ENCODE measurements at regions not wholly inside any gene's neighbourhood (a gene's known extent, or its start where the extent isn't known, plus 50 kb on each side); places are given as distances from the start of the nearest gene placed in this dataset.

- TF ChIP-seq ZNF174 (tag by site-specific recombination; IDR thresholded peaks at IDR 0.05) (no peak), ZNF521 (tag by site-specific recombination; IDR thresholded peaks at IDR 0.05) (no peak), GLIS2 (tag by site-specific recombination; IDR thresholded peaks at IDR 0.05) (no peak), PRDM4 (tag by site-specific recombination; IDR thresholded peaks at IDR 0.05) (no peak), REST (tag by site-specific recombination; IDR thresholded peaks at IDR 0.05) (no peak), ZNF513 (tag by site-specific recombination; IDR thresholded peaks at IDR 0.05) (no peak), ZNF121 (tag by site-specific recombination; IDR thresholded peaks at IDR 0.05) (no peak), ZNF148 (tag by site-specific recombination; IDR thresholded peaks at IDR 0.05; ENCODE audit: borderline replicate concordance) (no peak), ZNF155 (tag by site-specific recombination; IDR thresholded peaks at IDR 0.05) (no peak), SCRT2 (tag by site-specific recombination; IDR thresholded peaks at IDR 0.05) (no peak), ZNF645 (tag by site-specific recombination; IDR thresholded peaks at IDR 0.05) (no peak), HOXC10 (CRISPR knock-in tag; IDR thresholded peaks at IDR 0.05) (no peak)
- H3K4me1 ChIP-seq (ENCODE audit: control insufficient read depth, insufficient read depth, low read length): no peaks in the 10 kb centered on the region
- no peak overlapping the region for H3K4me3 ChIP-seq (ENCODE audit: low read depth, low read length)
- H3K27ac ChIP-seq (ENCODE audit: extremely low read depth, low read depth, low read length): no peak overlapping the region
- POLR2A ChIA-PET: no interaction called here
- H3K36me3 ChIP-seq (ENCODE audit: control insufficient read depth in 2 of 2, insufficient read depth in 1 of 2, low read length in 2 of 2): no peaks in the 10 kb centered on the region
- CTCF ChIA-PET: no interaction called here
- H3K9me3 ChIP-seq (ENCODE audit: control insufficient read depth, insufficient read depth, low read depth, low read length): no peaks in the 10 kb centered on the region
These were observed 54.9 kb downstream of the DIO3 start for GRCh38 chr14:101616202-101616601.

- Histone ChIP-seq H3K9me3 (ENCODE audit: control insufficient read depth, insufficient read depth, low read depth, low read length) (no peaks in the 10 kb centered on the region), H3K36me3 (ENCODE audit: control insufficient read depth in 2 of 2, insufficient read depth in 1 of 2, low read length in 2 of 2) (no peaks in the 10 kb centered on the region), H3K27ac (ENCODE audit: extremely low read depth, low read depth, low read length) (no peak overlapping the region), H3K4me3 (ENCODE audit: low read depth, low read length) (no peak overlapping the region), H3K4me1 (ENCODE audit: control insufficient read depth, insufficient read depth, low read length) (no peaks in the 10 kb centered on the region)
- ChIA-PET CTCF (no interaction called here), POLR2A (no interaction called here)
- TF ChIP-seq ZNF350 (tag by site-specific recombination; IDR thresholded peaks at IDR 0.05) (no peak), ZBTB48 (tag by site-specific recombination; IDR thresholded peaks at IDR 0.05) (no peak), ZNF639 (tag by site-specific recombination; IDR thresholded peaks at IDR 0.05) (no peak), MEIS1 (CRISPR knock-in tag; IDR thresholded peaks at IDR 0.05; ENCODE audit: borderline replicate concordance) (no peak), SALL2 (tag by site-specific recombination; IDR thresholded peaks at IDR 0.05; ENCODE audit: borderline replicate concordance) (no peak), KLF8 (tag by site-specific recombination; IDR thresholded peaks at IDR 0.05) (no peak), ZNF214 (tag by site-specific recombination; IDR thresholded peaks at IDR 0.05; ENCODE audit: borderline replicate concordance) (no peak), ZNF311 (tag by site-specific recombination; IDR thresholded peaks at IDR 0.05; ENCODE audit: borderline replicate concordance) (no peak), BCL11B (tag by site-specific recombination; IDR thresholded peaks at IDR 0.05; ENCODE audit: low read depth) (no peak), ZNF843 (tag by site-specific recombination; IDR thresholded peaks at IDR 0.05) (no peak), ZNF654 (tag by site-specific recombination; IDR thresholded peaks at IDR 0.05; ENCODE audit: low read depth) (no peak)
These were observed 58.2 kb downstream of the DIO3 start for GRCh38 chr14:101619484-101619883.
